NCI-H2171 treated with DMSO at 0.1 percent for 48 hours (cell line): ENCODE measurements at regions not wholly inside any gene's neighbourhood (a gene's known extent, or its start where the extent isn't known, plus 50 kb on each side); places are given as distances from the start of the nearest gene placed in this dataset.
"Not testable (repeated sequence)": the region's sequence is repeated elsewhere in the genome, so short reads cannot be mapped to it uniquely, and the experiment has no call there.

Source experiments
- DNase-seq: peaks from one replicate; lab custom pipeline; 2025; lab: John Stamatoyannopoulos, UW

DNA sequence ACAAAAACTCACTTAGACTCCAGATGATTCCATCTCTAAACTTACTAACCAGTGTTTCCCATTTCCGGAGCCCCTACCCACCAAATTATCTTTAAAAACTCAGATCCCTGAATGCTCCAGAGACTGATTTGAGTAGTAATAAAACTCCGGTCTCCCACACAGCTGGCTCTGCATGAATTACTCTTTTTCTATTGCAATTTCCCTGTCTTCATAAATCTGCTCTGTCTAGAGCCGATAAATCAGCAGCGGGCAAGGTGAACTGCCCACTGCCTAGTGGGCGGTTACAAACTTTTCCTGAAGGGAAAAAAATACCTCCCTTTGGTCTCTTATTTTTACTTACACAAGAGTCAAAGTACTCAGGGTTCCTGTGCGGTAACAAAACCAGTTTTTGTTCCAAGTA, 624.4 kb upstream of the RORB start:
- no peak for DNase-seq

DNA sequence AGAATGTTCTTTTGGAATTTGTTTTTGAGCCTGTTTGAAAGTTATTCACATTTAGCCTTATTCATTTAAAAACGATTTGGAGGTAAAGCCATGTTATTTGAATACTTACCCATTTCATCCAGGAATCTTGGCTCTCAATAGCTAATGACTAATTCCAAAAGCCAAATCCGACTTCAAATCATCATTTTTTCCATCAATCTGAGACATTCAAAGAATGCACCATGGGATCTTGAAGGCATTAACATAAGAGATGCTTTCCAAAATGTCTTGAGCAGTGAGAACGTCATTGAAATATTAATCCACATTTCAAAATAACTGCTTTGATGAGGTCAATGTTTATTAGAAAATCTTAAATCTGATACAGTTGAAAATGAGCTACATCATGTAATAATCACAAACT, 617.0 kb upstream of the RORB start:
- no peak for DNase-seq

DNA sequence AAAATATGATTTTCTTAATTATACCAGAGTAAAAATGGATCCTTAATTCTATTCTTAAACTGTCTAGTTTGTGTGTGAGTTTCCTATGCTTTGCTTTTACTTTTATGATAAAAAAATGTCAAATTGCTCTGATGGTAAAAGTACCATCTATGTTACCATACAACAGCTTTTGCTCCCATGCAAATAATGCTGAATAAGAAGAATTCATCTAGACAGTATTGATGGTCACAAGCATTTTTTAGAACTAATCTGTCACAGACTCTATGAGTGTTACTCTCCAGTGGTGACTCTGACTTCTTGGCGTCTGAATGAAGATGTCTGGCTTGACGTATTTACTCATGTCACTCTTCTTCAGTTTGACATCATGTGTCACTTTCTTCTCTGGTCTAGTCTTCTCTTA, 608.1 kb upstream of the RORB start:
- no peak for DNase-seq

DNA sequence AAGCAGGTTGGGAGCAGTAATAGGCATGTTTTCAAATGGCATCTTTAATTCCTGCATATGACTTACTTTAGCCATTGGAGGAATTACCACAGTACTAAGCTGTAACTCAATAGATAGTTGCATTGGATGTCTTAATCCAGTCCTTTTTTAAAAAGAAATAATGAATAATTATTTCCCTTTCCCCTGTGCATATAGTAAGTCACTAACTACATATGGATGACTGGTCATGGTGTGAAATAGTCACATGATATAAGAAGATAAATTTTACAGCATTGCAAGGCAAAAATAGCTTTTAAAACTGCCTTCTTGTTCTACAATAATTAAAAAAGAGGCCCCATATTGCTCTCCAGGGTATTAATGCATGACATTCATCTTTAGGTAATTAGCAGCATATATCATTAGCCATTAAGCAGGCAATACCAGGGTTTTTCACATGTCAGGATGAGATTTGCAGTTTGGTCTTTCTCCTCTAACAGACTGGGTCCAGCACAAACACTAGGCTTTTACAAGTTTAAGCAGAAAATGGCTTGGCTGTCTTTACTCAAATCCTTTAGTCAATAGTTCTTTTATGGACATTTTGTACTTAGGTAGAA, 606.4 kb upstream of the RORB start:
- DNase-seq, result no peak

DNA sequence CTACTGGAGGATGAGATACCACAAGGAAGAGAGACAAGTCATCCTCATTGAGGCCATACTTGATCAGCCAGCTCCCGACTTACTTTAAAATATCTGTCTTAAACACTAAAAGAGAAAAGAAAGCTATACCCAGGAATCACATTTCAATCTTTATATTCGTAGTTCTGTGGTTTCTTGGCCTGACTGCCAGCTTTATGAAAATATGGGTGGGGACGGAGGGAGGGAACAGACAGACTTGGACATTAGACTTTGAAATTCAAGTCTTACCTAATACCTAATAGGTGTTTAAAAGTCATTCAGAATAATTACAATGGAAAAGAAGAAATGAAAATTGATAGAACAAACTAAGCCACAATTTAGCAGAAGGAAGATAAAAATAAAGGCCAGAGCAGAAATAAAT, 604.8 kb upstream of the RORB start:
- DNase-seq, result no peak

DNA sequence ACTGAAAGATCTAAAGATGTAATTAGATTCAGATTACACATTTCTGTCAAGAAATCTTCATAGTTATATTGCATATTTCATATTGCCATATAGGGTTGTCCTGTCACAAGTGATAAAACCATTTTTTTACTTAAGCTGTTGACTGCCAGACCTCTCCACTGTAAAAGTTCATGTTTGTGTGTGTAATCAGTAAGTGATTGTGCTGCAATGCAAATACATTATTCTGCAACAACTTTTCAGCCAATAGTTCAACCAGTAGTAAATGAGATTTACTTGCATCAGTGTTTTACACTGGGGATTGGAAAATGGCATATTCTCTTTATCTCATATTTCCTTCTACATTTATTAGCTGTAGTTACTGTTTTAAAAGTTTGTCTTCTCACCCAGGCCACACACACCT, 603.9 kb upstream of the RORB start:
- DNase-seq, result no peak

DNA sequence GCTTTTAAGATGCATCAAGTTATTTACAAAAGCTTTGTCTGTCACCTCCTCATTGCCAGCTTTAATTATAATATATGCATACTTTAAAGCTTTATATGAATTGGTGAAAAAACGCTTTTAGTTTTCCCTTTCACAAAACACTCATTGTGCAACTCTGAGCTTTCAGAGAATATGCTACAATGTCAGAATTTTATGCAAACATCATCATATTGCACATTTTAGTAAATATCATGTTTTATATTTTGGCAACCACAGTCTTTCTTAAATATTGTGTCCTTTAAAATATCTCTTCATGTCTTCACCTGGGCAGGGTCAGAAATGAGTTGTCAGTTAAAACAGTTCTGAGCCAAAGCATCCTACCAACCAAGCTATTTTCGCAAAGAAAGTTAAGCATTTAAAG, 601.1 kb upstream of the RORB start:
- no peak for DNase-seq

DNA sequence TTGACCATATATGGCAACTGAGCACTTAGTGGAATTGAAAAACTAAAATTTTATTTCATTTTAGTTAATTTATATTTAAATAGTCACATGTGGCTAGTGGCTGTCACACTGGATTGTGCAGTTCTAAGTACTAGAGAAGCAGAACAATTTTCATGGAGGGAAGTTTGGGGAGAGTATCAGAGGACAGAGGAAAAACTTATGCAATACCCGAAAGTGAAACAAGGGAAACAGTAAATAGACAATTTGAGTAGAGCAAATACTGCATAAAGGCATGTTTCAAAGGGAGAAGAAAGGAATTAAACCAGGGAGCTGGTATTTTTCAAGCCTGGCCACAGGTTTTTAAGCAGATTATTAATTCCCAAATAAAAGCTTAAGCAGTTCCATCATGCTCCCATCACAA, 590.5 kb upstream of the RORB start:
- no peak for DNase-seq

DNA sequence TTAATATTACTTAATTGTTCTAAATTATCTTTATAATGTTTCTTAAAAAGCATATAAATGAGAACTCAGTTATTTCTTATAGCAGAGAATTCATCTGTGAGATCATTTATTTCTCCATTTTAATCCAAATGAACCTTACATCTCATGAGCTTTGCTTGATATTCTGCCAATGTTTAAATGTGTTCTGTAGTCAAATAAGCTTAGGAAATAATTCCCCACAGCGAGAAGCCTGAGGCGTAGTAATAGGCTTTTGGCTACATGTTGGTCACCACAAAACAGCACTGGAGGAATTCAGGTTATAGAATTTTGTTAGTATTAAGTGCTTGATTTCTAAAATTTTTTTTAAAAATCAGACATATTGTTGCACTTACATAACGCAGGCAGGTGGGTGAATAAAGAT, 585.3 kb upstream of the RORB start:
- no peak for DNase-seq

DNA sequence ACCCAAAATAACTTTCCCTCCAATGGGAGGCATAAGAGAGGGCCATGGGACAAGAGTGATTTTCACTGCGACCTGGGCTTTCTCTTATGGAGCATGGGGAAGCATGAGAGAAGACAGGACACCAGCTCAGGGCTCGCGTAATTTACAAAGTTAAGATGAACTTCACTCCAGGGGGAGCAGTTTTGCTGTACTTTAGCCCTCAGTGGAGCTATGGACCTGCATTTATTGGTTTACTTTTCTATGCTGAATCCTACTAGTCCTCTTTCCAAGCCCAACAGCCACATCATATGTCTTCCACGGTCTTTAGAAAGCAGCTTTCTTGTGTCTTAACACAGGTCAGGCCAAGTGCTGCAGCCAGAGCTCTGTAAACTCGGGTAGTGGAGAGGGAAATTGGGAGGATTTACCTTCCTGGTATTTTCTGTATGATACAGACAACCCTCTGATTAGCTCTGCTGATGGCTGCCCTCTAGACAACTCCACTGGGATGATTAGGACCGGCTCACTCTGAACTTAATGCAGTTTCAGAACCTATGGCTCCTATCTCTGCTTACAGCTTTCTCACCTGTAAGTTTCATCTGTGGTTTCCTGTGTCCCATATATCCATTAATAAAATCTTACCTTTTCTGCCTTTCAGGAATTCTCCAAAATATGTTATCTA, 581.0 kb upstream of the RORB start:
- DNase-seq, result peak; percentile 2

DNA sequence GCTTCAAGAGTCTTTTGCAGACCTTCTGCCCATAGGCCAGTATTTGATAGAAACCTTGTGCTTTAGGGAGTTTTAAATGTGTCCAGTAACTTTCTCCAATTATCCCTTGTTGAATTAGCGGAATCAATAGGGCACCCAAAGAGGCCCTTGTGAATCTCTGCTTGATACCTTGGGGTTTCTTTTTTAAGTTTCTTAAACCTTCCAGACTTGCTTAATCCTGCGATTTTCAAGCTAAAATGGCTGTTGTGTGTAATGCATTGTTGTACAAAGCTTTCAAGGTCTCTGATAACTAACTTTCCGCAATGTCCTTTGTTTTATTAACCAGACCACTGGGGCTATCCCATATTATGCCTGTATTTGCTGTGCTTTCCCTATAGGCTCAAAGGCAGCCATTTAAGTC, 577.4 kb upstream of the RORB start:
- DNase-seq, result no peak

DNA sequence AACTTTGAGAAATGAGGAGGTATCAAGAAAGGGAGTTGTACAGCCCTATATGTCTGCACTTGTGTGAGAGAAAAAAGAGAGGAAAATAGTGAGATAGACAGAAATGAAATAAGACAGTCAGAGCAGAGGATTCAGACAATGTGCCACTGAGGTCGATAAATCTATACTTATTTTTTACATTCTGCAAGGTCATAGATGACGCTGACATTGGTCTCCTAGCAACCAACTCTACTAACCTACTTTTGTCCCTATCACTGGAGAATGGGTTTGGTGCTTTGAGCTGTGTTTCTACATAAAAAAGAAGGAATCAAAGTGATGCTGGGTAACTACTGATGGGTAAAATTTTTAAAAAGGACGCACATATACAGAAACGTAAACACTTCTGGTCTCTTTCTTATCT, 573.3 kb upstream of the RORB start:
- no peak for DNase-seq

DNA sequence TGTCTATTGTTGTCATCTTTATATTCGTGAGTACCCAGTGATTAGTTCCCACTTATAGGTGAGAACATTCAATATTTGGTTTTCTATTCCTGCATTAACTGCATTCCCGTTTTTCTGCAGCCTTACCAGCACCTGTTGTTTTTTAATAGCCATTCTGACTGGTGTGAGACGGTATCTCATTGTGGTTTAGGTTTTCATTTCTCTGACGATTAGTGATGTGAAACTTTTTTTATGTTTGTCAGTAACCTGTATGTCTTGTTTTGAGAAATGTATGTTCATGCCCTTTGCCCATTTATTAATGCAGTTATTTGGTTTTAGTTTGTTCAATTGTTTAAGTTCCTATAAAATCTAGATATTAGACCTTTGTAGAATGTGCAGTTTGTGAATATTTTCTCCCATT, 546.0 kb upstream of the RORB start:
- DNase-seq, result no peak

DNA sequence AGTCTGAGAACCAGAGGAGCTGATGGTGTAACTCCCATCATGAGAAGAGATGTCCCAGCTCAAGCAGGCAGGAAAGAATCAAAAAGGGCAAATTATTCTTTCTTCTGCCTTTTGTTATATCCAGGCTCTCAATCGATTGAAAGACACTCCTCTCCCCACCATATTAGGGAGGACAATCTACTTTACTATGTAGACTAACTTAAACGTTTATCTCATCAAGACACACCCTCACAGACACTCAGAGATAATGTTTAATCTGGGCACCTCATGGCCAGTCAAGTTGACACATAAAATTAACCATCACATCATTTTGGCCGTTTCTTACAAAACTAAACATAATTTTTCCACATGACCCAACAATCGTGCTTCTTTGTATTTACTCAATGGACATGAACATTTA, 534.3 kb upstream of the RORB start:
- no peak for DNase-seq

DNA sequence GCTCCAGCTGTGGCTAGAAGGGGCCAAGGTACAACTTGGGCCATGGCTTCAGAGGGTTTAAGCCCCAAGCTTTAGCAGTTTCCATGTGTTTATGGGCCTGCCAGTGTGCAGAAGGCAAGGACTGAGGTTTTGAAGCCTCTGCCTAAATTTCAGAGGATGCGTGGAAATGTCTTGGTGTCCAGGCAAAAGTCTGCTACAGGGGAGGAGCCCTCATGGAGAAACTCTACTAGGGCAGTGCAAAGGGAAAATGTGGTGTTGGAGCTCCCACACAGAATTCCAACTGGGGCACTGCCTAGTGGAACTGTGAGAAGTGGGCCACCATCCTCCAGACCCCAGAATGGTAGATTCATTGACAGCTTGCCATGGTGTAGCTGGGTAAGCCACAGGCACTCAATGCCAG, 527.2 kb upstream of the RORB start:
- no peak for DNase-seq

DNA sequence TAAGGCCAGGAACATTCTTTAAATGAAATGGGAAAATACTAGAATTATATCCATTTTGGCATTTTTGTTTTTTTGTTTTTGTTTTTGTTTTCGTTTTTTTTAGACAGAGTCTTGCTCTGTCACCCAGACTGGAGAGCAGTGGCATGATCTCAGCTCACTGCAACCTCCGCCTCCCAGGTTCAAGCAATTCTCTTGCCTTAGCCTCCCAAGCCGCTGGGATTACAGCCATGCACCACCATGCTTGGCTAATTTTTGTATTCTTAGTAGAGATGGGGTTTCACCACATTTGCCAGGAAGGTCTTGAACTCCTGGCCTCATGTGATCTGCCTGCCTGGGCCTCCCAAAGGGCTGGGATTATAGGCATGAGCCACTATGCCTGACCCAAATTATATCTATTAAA, 520.7 kb upstream of the RORB start:
- not testable (repeated sequence) for DNase-seq

DNA sequence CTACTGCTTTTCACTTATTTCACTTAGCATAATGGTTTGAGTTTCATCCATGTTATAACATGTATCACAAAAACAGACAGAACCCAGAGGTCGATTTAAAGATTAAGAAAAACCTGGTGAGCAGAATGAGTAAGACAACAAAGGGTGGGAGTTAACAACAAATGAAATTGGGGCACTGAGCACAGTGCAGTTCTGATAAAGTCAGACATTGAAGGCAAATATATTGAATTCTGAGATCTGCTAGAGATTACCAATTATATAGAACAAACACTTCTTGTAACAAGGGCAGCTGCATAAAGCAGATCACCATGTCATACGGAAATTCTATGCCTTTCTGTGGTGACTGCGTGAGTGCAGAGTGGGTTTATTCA, 517.3 kb upstream of the RORB start:
- no peak for DNase-seq

DNA sequence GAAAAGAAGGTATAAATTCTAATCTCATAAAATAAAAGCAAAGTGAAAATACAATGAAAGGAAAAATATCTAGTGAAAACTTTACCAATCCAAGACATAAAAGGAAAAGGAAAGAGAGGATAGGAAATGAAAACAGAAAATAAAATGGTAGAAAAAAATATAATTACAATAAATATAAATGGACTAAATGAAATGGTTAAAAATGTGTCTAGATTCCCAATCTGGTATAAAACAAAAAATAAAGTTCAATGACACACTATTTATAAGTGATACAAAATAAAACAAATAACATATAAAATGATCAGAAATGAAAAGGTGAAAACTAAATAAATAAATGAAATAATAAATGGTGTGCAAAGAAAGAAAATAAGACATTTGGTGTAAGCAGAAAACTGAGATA, 516.4 kb upstream of the RORB start:
- DNase-seq, result no peak

DNA sequence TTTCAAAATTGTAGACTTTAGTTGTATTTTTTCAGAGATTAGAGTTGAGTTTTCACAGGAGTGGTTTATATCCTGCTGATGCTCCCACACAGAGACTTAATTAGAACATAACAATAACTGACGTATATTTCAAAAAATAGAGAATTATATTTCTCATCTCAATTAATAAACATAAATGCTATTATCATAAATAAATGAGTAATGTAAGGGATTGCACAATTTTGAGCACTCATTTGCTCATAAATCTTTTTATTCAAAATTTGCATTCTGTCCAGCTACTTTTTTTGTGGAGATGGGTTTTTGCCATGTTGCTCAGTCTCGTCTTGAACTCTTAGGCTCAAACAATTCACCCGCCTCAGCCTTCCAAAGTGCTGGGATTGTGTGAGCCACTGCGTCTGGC, 515.7 kb upstream of the RORB start:
- no peak for DNase-seq

DNA sequence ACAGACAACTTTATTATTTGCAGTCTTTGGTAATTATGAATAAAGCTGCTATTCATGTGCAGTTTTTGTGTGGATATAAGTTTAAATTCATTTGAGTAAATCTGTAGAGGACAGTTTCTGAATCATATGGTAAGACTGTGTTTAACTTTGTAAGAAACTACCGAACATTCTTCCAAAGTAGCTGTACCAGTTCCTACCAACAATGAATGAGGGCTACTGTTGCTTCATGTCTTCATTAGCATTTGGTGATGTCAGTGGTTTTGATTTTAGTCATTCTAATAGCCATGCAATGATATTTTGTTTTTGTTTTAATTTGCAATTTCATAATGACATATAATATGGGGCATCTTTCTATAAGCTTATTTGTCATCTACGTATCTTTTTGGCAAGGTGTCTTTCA, 501.3 kb upstream of the RORB start:
- DNase-seq, result no peak

DNA sequence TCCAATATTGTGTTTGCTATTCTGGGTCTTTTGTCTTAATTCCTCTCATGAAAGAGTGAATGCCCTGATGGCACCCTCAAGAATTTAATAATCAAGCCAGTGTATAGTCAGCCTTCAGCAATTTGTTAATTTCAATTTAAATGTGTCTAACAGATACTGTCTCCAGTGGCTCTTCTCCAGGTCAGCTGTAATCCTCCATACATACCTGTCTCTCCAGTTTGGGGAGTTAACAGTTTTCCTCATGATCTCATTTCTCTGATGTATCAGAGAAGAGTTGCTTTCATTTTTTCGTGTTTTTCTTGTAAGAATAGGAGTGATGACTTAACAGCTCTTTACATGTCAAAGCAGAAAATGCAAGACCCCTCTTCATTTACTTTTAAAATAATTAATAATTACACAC, 500.3 kb upstream of the RORB start:
- DNase-seq, result no peak

DNA sequence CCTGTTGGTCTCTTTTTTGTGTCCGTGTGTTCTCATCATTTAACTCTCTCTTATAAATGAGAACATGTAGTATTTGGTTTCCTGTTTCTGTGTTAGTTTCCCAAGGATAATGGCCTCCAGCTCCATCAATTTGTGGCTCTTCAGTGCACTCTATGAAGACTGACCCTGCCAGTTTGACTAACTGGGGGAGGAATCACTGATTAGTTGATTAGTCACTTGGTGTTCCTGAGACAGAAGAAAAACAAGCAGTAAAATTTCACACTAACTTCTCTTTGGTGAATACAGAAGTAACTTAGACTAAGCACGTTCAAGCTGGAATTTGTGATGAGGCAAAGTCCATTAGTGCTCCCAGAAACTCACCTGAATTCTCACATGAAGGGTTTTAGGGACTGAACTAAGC, 495.8 kb upstream of the RORB start:
- DNase-seq, result no peak

DNA sequence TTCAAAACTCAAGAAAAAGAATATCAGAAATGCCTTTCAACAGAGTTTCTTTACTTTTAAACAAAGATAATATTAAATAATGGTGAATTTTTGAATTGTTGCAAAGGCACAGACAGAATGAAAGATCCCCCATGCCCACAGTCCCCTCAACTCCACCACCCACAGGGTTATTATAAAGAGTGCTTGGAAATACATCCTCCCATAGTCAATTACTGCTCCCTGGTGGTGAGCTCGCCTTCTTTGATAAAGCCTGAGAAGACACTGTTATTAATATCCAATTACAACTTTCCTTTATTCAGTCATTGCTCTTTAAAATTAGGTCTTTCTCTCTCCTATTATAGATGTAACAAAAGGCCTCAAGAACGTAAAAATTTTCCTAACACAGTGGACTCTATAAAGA, 490.2 kb upstream of the RORB start:
- no peak for DNase-seq

DNA sequence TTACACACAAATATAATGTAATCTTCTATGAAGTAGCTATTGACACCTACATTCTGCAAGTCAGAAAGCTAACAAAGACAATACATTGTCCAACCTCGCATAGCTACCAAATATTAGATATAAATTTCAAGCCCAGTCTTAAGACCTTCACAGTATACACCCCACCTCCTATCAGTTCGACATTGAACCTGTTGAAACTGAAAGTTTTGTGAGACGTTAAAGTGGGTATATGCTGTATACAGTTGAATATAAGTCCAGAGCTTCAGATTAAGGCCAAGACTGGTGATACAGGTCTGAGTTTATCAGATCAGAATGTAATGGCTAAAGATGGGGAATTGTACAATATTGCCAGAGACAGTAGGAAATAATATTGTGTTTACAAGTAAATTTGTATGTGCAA, 489.3 kb upstream of the RORB start:
- no peak for DNase-seq

DNA sequence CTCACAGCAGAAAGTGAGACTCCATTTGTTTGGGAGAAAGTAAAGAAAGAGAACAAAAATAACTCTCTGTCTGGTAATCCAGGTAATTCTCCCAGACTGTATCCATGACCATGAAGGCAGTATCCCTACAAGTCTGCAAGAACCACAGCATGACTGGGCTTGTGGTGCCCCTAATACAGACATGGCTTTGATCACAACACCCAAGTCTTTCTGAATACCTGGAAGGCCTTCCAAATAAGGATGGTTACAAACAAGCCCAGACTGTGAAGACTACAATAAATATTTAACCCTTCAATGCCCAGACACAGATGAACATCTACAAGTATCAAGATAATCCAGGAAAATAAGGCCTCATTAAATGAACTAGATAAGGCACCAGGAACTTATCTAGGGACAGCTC, 481.1 kb upstream of the RORB start:
- no peak for DNase-seq
